NCI-H2227 (cell line): ENCODE measurements at regions not wholly inside any gene's neighbourhood (a gene's known extent, or its start where the extent isn't known, plus 50 kb on each side); places are given as distances from the start of the nearest gene placed in this dataset.
A peak's percentile ranks its signal among the peaks of the same experiment; 100 is the strongest.

Experiments
- DNase-seq: peaks from one replicate; lab custom pipeline; 2025; ENCODE audit not compliant: unreplicated experiment; lab: John Stamatoyannopoulos, UW

DNA sequence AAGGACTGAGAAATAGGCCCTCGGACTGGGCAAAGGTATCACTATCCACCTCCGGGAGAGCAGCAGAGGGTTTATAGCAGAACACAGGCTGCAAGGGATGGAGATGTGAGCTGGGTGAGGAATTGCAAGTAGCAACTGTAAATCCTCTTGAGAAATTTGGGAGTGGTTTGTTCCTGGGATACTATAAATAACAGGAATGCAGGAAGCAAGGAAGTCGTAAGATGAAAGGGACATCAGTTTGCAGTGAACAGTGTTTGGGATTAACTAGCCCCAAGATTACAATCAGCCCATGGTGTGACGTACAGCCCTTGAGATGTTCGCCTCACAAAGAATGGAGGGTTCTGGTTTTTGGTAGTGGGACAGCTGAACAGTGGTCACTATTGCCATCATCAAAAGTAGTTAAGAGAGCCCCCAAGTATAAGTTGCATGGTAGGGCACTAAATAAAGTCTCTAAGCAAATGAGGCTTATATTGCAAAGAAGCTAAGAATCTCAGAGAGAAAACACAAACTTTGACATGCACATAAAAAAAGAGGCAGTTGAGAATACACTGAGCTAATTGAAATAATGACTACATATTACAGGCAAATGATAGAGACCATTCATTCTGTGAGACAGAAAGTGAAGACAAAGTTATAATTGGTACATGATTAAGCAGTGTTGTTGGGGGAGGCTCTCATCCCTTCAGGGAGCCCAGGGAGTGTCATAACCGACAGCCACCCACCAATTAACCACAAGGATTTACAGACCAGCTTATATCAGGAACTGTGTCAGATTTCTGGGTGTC lies 362.5 kb upstream of the ACVR2A start:
- DNase-seq, result no peak

DNA sequence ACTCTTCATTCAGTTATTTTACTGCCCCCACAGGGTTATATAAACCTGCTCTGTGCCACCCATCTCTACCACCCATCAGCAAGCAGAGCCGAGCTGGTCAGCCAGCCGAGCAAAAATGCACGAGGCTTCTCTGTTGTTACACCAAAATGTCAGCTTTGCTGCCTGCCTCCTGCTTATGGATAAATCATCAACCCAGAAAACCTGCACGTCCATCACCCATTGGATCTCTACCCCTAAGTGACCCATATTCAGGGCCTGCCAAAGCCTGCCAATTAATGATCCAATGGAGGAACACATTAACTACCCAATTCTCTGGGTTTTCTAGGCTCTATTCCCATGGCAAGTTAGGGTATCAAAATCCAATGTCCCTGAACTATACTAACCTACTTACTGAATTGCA lies 365.5 kb upstream of the ACVR2A start:
- no peak for DNase-seq

DNA sequence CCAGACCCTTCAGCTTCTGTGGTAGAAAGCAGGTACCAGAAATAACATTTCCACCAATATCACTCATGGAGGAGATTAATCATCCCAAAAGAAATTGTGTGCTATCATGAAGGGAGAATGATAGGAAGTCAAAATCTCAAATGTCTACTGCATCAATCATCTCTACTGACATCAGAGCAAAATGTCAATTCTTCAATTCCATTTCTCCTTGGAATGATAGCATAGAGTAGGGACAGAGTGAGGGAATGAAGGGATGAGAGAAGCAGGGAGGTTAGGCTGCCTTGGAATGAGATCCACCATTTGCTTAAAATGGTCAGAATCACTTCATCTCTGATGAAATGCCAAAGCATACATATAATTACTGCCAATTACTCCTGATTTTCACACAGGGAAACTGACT lies 371.8 kb upstream of the ACVR2A start:
- no peak for DNase-seq

DNA sequence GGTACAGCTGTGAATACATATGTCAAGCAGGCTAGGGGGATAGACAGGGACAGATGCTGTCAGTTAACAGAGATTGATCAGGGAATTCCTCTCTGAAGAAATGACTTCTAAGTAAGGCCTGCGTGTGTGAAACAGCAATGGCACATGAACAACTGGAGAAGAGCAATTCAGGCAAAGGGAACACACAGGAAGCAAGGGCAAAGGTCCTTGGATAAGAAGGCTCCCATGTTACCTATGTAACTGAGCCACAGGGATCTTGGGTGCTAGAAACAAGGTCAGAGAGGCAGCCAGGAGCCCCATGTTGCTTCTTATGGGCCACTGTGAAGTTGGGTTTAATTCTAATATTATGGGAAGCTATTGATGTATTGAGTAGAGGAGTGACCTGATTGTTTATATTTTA lies 373.7 kb upstream of the ACVR2A start:
- DNase-seq, result no peak

DNA sequence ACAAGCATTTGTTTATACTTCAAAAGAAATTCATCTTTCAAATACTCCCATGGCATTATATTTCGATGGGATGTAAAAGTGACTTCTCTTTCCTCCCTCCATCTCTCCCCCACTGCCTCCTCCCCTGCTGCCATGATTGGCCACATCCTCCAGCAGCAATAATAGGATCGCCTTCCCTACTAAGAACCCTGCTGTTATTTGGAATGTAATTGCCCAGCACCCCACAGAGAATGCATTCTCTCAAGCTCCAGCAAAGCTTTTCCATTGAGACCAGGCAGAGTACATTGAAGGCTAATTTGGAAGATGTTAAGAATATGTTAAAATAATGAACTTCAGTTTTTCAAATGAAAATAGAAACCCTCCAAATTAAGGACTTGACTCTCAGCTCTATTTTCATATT lies 375.4 kb upstream of the ACVR2A start:
- peak; percentile 59 for DNase-seq

DNA sequence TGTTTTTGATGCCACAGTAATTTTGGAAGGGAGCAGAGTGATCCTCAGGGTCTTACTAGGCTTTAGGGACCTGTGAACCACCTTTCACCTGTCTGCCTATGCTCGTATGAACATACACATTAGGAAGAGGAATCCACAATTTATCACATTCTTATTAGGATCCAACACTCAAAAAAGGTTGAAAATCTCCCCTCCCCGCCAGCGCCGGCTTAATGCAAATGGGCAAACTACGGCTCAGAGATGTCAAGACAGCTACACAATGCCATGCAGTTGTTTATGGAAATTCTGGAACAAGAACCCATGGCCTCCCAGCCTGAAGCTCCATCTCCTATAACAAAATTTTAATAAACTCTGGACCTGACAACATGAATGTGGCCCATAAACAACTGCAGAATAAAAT lies 375.9 kb upstream of the ACVR2A start:
- no peak for DNase-seq

DNA sequence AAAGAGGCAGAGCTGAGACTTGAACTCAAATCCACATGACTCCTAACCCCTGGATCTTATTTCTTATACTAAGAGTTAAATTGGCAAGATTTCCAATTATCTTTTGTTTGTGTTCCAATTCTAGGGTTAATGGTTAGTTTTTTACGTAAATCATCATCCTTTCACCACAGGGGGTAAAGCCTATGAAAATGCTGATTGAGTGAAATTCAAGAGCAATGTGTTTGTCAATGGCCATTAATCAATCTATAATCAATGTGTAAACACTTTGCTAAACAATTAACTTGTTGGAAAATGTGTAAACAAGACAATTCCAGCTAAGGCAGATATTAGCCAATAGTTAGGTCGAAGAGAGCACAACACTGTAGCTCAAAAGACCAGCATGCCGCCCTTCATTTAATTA lies 376.5 kb upstream of the ACVR2A start:
- no peak for DNase-seq

DNA sequence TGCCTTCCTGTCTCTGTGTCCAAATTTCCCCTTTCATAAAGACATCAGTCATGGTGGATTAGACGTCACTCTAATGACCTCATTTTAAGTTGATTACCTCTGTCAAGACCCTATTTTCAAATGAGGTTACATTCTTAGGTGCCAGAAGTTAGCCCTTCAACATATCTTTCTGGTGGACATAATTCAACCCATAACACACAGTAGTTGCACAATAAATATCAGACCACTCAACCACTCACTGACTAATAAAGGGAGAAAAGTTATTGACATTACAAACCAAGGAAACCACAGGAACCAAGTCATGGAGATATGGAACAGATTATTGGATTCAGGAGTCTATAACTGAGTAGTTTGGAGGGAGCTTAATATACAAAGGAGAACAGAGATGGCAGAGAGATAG lies 377.4 kb upstream of the ACVR2A start:
- no peak for DNase-seq

DNA sequence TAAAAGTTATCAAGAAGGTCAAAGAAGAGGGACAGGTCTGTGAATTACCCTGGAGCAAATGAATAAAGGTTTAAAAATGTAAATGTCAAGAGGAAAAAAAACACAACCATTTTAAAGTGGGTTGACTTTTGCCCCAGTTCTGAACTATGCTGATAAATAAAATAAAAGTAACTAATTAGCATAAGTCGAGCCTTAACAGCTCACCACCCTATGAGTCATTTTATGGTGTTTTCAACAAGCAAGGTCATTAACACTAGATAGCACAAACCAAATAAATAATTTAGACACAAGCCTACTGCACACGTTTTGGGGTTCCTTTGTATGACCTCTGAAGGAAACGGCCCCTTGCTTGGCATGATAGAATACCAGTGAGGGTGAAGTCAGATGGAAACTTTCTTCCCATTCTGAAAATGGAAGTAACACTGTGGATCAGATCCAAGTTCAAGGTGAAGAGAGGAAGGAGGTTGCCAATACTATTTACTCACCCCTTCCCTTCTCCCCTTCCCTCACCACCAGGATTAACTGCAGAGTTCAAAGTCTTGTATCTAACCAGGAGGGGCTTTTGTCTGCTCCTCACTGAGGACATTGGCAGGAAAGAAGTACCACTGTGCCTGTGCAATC lies 380.0 kb upstream of the ACVR2A start:
- DNase-seq, result no peak

DNA sequence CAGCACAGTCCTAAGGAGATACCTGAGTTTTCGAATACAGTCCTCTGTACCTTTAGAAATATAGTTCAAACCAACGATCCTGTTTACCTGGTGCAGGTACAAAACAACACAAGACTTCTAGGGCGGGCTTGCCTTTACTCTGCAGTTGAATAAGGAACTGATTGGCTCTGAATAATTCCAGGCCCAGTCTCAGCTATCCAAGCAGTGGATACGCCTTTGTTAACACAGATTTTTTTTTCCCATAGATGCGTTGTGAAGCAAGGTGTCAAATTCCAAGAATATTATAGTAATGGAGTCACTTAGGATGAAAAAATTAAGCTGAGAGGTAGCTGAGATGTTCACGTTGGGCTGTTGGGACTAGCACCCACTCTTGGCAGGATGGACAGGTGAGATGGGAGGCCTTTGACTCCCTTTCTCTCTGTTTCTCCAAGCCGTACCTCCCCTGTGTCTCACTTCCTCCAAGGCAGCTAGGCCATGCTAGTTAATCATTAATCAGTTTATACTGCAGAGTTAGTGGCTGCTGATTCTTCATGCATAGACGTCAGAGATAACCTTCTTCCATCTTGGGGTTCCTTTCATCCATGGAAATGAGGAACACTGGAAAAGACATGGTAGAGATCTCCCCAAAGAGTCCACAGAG lies 380.8 kb upstream of the ACVR2A start:
- no peak for DNase-seq

DNA sequence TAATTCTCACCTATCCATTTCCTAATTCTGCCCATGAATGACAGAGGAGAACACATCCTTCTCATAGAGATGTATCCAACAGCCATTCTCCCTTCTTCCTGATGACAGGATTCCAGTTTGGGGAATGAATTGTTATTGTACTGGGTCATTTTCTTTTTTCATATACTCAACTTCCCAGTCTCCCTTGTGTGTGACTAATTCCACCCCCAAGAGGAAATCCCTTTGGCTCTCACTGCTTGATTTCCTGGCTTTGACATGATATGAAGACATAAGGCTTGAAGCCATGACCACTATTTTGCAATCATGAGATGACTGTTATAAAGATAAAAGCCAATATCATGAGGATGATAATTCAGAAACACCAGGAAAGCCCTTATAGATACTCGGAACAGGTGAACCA lies 384.7 kb upstream of the ACVR2A start:
- DNase-seq, result no peak

DNA sequence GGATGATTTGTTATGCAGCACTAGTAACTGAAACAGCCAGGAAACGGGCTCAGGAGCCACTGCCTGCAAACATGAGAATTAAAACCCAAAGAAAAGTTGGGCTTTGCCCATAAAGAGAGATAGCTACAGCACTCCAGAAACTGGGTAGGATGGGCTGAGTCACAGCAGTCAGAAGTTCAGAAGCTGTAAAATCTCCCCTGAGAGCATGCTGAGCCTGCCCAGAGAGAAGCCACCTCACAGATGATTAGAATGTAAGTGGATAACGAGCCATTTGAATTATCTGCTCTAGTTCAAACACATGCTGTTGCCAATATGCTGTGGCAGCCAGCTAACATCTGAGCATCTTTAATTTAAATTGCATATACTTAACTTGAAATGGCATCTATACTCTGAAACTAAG lies 388.1 kb upstream of the ACVR2A start:
- no peak for DNase-seq

DNA sequence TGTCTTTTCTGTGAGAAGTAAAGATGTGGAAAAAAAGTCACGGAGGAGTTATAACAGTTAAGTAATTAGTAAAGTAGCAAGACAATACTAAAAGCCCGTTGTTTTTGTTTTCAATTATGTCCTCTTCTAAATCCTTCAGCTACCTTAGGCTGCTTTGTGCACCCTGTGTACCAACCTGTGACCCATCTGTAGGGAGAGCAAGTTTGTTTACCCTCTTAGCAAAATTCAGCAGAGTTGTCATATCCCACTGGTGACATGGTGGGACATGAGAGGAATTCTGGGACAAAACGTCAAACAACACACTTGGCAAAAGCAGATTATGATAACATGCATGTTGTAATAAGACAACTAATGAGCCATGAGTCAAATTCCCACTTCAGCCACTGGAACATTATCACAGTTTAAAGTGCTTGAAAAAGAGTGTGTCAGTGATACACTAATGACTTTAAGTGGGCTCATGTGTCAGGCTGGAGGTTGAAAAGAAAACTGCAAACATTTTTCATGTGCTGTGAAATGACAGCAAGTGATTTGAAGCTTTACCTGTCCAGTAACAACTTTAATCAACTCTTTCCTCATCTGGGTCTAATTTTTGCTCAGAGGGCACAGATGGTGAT lies 392.8 kb upstream of the ACVR2A start:
- DNase-seq, result no peak

DNA sequence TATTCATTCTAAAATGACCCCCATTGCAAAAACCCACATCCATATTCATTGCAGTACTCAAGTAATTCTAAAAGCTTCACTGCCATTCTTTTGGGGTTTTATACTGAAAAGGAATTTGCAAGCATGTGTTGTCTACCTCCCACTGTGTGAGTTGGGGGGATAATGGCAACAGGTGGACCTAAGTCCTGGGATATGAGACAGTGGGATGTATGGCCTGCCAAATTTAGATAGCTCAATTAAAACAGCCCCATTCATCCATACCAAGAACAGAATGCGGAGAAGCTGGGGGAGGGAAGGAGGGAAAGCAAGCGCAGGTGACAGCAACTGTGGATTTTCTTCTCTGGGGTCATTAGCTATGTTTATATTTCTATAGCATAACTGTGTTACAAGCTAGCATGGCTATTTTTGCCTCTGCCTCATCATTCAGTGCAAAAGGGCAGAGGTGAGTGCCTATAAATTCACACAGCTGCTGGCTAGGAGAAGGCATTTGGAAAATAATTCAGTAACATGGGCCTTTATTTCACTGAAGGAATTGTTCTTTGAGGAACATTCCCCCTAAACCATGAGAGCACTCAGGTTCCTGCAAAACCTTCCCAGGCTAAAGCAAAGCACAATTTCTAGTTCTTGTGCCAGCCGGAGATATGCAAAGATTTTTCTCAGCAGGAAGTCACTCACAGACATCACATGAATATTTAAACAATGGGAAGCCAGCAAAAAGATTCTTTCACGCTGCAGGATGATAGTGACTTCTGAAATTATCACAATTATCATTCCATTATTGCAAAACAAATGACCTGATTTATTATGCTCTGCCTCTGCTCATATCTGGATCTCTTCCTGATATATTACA lies 393.9 kb upstream of the ACVR2A start:
- DNase-seq, result peak; percentile 25

DNA sequence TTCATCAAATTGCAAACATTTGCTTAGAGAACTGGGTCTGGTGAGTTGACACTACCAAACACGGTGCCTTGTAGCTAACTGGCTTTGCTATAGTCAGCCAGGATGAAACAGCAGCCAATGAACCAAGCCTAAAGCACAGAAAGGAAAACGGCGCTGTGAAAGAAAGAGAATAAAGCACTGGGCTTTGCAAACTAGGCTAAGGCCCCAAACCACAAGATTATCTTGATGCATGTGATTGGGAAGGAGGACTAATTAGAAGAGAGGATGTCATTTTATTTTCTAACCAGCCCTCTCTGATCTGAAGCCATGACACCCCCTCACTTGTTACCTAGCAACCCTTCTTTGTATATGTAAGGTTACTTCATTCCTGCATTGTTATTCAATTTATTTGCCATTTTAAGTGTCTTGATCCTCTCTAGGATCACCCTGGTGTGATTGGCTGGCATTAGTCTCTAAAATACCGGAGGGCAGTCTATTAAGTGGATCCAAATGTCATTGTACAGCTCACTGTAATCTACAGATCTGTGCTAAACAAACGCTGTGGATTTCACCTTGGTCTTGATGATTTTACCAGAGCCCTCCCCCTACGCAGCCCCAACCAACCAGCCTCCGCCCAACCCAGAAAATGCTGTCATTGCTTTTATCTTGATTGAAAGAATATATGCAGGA lies 395.4 kb upstream of the ACVR2A start:
- peak; percentile 63 for DNase-seq

DNA sequence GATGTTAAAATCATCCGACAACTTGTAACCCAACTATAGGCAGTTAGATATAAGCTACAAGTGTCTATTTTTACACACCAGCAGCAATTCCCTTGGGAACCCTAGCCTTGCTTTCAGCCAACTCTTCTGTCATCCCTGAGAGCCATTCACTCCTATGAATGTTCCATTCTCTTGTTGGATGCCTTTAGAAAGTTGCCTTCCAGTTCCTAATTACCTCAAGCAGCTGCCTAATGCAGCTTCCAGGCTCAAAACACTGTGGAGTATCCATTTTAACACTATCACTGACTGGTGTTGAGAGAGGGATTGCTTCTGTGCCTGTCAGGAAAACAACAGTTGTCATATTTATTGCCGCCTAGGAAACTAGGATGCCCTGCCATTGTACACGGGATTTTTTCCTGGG lies 402.0 kb upstream of the ACVR2A start:
- no peak for DNase-seq

DNA sequence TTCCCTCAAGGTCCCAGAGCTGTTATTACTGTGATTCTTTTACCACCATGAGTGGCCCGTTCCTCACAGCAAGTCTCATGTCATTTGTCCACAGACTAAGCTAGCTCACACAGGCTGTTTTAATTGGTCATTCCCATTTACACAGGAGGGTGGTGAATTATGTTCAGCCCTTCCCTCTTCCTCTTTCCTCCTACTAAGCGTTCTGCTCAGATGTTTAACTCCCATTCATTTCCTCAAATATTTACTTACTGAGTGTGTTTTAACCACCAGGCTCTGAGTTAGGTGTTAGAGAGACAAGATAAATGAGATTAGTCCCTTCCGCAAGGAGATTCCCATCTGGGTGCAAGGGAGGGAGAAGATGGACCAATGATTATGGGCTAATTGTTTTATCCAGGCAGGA lies 403.6 kb upstream of the ACVR2A start:
- no peak for DNase-seq

DNA sequence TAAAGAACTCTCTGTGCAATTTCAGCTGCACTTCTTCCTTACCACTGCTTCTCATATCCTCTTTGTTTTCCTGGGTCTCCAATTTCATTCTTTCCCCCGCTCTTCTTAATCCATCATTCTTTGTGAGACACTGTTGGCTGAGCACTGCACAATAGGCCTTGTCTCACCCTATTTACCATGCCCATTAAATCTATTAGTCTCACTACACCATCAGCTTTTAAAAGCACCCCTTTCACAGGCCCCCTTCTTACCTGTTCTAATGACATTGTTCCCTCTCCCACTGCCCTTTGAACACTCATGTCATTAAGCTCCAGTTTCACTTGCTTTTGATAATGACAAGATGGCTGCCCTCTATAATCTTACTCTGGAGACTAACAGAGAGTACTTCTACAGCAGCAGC lies 404.1 kb upstream of the ACVR2A start:
- no peak for DNase-seq

DNA sequence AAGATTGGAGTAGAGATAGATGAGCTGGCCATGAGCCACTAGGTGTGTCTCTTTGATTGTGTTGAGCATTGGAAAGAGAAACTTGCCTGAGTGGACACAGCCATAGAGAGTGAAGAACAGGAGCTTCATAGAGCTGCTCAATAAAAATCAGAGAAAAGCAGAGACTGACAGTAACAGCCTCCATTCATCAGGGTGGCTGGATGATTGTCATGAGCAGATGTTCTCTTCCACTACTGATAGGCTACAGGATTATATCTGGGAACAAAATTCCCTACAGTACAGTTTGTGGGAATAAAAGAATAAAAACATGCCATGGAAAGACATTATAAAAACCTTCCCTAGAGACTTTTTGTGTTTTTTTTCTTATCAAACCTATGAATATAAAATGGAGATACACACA lies 404.8 kb upstream of the ACVR2A start:
- no peak for DNase-seq

DNA sequence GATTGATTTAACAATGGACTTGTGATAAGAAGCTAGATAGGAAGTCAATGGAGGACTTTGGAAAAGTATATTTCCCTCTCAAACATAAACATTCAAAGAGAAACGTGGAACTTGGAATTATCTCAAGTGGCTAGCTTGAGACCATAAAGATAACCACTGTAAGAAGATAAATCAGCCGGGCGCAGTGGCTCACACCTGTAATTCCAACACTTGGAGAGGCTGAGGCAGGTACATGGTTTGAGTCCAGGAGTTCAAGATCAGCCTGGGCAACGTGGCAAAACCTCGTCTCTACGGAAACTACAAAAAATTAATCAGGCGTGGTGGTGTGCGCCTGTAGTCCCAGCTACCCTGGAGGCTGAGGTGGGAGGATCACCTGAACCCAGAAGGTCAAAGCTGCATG lies 405.9 kb upstream of the ACVR2A start:
- no peak for DNase-seq

DNA sequence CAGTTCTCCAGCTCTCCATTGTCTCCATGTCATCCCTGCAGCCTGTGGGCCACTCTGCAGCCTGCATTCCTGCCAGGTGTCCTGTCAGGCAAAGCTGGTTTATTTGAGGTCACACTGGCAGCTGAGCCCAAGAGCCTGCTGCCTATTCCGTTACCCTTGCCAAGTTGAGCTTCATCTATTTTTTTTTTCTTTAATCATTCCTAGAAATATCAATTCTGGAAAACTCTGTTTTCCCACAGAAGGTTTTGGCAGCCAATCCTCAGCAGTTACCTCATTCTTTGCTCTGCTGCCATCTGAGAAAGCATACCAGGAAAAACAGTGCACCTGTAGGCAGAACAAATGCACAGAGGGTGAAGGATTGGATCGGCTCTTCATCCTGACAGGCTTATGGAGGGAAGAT lies 411.0 kb upstream of the ACVR2A start:
- DNase-seq, result no peak
